ENCODE measurements at regions not wholly inside any gene's neighbourhood (a gene's known extent, or its start where the extent isn't known, plus 50 kb on each side); places are given as distances from the start of the nearest gene placed in this dataset.

DNA sequence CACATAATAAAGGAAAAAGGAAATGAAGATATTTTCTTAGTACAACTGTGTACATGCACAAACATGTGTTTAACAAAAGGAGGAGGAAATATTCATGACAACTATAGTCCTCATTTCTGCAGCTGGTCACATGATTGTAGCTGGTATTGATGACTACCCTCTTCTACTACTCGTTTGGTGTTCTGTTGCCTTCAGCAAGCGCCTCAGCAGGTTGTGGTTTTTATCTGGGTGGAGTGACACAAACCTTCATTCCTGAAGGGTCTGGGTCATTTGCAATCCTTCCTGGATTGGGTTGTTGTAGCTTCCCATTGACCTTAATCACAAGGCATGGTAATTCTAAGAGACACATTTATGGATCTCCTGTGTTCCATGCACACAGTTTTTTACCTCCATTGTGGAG is 1009.9 kb upstream of the USP15 start:
- TF ChIP-seq, protein P1, sequence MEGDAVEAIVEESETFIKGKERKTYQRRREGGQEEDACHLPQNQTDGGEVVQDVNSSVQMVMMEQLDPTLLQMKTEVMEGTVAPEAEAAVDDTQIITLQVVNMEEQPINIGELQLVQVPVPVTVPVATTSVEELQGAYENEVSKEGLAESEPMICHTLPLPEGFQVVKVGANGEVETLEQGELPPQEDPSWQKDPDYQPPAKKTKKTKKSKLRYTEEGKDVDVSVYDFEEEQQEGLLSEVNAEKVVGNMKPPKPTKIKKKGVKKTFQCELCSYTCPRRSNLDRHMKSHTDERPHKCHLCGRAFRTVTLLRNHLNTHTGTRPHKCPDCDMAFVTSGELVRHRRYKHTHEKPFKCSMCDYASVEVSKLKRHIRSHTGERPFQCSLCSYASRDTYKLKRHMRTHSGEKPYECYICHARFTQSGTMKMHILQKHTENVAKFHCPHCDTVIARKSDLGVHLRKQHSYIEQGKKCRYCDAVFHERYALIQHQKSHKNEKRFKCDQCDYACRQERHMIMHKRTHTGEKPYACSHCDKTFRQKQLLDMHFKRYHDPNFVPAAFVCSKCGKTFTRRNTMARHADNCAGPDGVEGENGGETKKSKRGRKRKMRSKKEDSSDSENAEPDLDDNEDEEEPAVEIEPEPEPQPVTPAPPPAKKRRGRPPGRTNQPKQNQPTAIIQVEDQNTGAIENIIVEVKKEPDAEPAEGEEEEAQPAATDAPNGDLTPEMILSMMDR (IDR thresholded peaks at IDR 0.05): no peak
- no peak for TF ChIP-seq POLR2A (IDR thresholded peaks at IDR 0.05)
- TF ChIP-seq POLR2AphosphoS5 (IDR thresholded peaks at IDR 0.05): no peak

Measured in breast epithelium (tissue), 3 donors.